IMR-90 (cell line): ENCODE measurements at regions not wholly inside any gene's neighbourhood (a gene's known extent, or its start where the extent isn't known, plus 50 kb on each side); places are given as distances from the start of the nearest gene placed in this dataset.

Experiments
- BHLHE40 ChIP-seq: fragments of 150-350 bp; IDR thresholded peaks from 2 replicates; pipeline ENCODE4 v1.6.1; 2016; ENCODE audit warnings: mild to moderate bottlenecking, low read depth, low read length
- CEBPB ChIP-seq: IDR thresholded peaks from 2 replicates; pipeline ENCODE4 v1.6.1; 2012; ENCODE audit warnings: low read depth, low read length, improper control_type of control experiment
- FOS ChIP-seq: fragments of 150-350 bp; IDR thresholded peaks from 2 replicates; pipeline ENCODE4 v1.6.1; 2016; ENCODE audit warnings: low read depth, low read length
- MAFK ChIP-seq: IDR thresholded peaks from 2 replicates; pipeline ENCODE4 v1.6.1; 2012; ENCODE audit warnings: low read depth, low read length, improper control_type of control experiment
- MXI1 ChIP-seq: IDR thresholded peaks from 2 replicates; pipeline ENCODE4 v1.6.1; 2012; ENCODE audit warnings: low read depth, mild to moderate bottlenecking, low read length, moderate library complexity, borderline replicate concordance
- POLR2A ChIP-seq: IDR thresholded peaks from 2 replicates; pipeline ENCODE4 v1.6.1; 2012; ENCODE audit warnings: mild to moderate bottlenecking, low read depth, low read length
- USF2 ChIP-seq: fragments of 150-350 bp; IDR thresholded peaks from 2 replicates; pipeline ENCODE4 v1.6.1; 2017; ENCODE audit warnings: mild to moderate bottlenecking, antibody characterized with exemption, low read length, low read depth
- TF ChIP-seq, protein P1 (sequence below): conservative IDR thresholded peaks from 2 replicates; pipeline ENCODE4 v1.5.1; 2012; ENCODE audit warnings: mild to moderate bottlenecking, low read depth, low read length, improper control_type of control experiment

GRCh38 chr2:163505281-163505680 lies 230.5 kb downstream of the FIGN start:
- TF ChIP-seq, protein P1, sequence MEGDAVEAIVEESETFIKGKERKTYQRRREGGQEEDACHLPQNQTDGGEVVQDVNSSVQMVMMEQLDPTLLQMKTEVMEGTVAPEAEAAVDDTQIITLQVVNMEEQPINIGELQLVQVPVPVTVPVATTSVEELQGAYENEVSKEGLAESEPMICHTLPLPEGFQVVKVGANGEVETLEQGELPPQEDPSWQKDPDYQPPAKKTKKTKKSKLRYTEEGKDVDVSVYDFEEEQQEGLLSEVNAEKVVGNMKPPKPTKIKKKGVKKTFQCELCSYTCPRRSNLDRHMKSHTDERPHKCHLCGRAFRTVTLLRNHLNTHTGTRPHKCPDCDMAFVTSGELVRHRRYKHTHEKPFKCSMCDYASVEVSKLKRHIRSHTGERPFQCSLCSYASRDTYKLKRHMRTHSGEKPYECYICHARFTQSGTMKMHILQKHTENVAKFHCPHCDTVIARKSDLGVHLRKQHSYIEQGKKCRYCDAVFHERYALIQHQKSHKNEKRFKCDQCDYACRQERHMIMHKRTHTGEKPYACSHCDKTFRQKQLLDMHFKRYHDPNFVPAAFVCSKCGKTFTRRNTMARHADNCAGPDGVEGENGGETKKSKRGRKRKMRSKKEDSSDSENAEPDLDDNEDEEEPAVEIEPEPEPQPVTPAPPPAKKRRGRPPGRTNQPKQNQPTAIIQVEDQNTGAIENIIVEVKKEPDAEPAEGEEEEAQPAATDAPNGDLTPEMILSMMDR: no peak
- TF ChIP-seq POLR2A (no peak), FOS (no peak), CEBPB (no peak), BHLHE40 (no peak), MXI1 (no peak), MAFK (no peak), USF2 (no peak)
